Keratinocyte (primary cell): ENCODE measurements at regions not wholly inside any gene's neighbourhood (a gene's known extent, or its start where the extent isn't known, plus 50 kb on each side); places are given as distances from the start of the nearest gene placed in this dataset.

Source experiments
- CTCF ChIP-seq, 3 experiments: IDR thresholded peaks in 1 of 3; conservative IDR thresholded peaks in 1 of 3; optimal IDR thresholded peaks in 1 of 3; 2 replicates in 2 of 3; 3 replicates in 1 of 3; pipeline versions ENCODE3 to v1.5.1; 2011; ENCODE audit warnings: low read length in 3 of 3, mild to moderate bottlenecking in 3 of 3, moderate library complexity in 2 of 3, control low read depth in 1 of 3, inconsistent platforms in 1 of 3; ENCODE audit not compliant: insufficient read depth in 2 of 3; ENCODE audit errors: extremely low read depth in 1 of 3
- EZH2 ChIP-seq: IDR thresholded peaks from one replicate; pipeline ENCODE4 v1.6.1; 2012; ENCODE audit warnings: inconsistent platforms, mild to moderate bottlenecking, low read length, moderate library complexity

- no peak for TF ChIP-seq CTCF (optimal IDR thresholded peaks at IDR 0.05 in 1 of 3, IDR thresholded peaks at IDR 0.05 in 1 of 3, conservative IDR thresholded peaks at IDR 0.05 in 1 of 3; ENCODE audit: extremely low read depth in 1 of 3, insufficient read depth in 2 of 3, low read length in 3 of 3)
- no peak for TF ChIP-seq EZH2
Measured at GRCh38 chr1:4267381-4268261, 367.5 kb upstream of the C1orf174 start.
